ENCODE measurements at regions not wholly inside any gene's neighbourhood (a gene's known extent, or its start where the extent isn't known, plus 50 kb on each side); places are given as distances from the start of the nearest gene placed in this dataset.

GRCh38 chr4:149952716-149953115 is 125.5 kb upstream of the DCLK2 start:
- Histone ChIP-seq H3F3A (ENCODE audit: insufficient read depth, low read depth) (no peaks in the 10 kb centered on the region), H3K4me3 (no peak overlapping the region), H3K36me3 (ENCODE audit: low read depth) (no peaks in the 10 kb centered on the region), H3K79me2 (ENCODE audit: low read depth) (no peaks in the 10 kb centered on the region), H3K9me2 (ENCODE audit: insufficient read depth) (no peaks in the 10 kb centered on the region; the same call in 1 of the 2 replicates), H2AFZ (no peak overlapping the region), H3K4me1 (replicated peaks; ENCODE audit: insufficient read depth) (no peaks in the 10 kb centered on the region), H3K9me3 (ENCODE audit: insufficient read depth, low read depth) (no peaks in the 10 kb centered on the region), H3K27me3 (ENCODE audit: insufficient read depth, low read depth) (no peaks in the 10 kb centered on the region), H4K20me1 (ENCODE audit: insufficient read depth) (no peaks in the 10 kb centered on the region), H3K4me2 (no peak overlapping the region), H3K27ac (no peak overlapping the region)
- CTCF ChIA-PET, result no interaction called here
- POLR2A ChIA-PET (ENCODE audit: unreplicated experiment), result no interaction called here
- no TSS peak for BruUV-seq (replicated peaks)
- TF ChIP-seq CTCF (conservative IDR thresholded peaks at IDR 0.05) (no peak), EZH2 (IDR thresholded peaks at IDR 0.05; ENCODE audit: low read depth) (no peak)
- DNase-seq, result no peak
- intact Hi-C loops (cut with micrococcal nuclease; ENCODE audit: unreplicated experiment), result no loop called here

- BruUV-seq (replicated peaks), result no TSS peak
- H3K79me2 ChIP-seq (ENCODE audit: low read depth), result no peaks in the 10 kb centered on the region
- H3K36me3 ChIP-seq (ENCODE audit: low read depth), result no peaks in the 10 kb centered on the region
- no peaks in the 10 kb centered on the region for H3K4me1 ChIP-seq (replicated peaks; ENCODE audit: insufficient read depth)
- H3K4me3 ChIP-seq, result no peak overlapping the region
- no peak overlapping the region for H3K27ac ChIP-seq
- TF ChIP-seq EZH2 (IDR thresholded peaks at IDR 0.05; ENCODE audit: low read depth), result no peak
- no peak for TF ChIP-seq CTCF (conservative IDR thresholded peaks at IDR 0.05)
- H3K9me3 ChIP-seq (ENCODE audit: insufficient read depth, low read depth), result no peaks in the 10 kb centered on the region
- H4K20me1 ChIP-seq (ENCODE audit: insufficient read depth), result no peaks in the 10 kb centered on the region
- intact Hi-C loops (cut with micrococcal nuclease; ENCODE audit: unreplicated experiment), result no loop called here
- H3K9me2 ChIP-seq (ENCODE audit: insufficient read depth), result no peaks in the 10 kb centered on the region; the same call in 1 of the 2 replicates
- POLR2A ChIA-PET (ENCODE audit: unreplicated experiment), result no interaction called here
- no peak overlapping the region for H3K4me2 ChIP-seq
- CTCF ChIA-PET, result no interaction called here
- no peak for DNase-seq
- H3F3A ChIP-seq (ENCODE audit: insufficient read depth, low read depth), result no peaks in the 10 kb centered on the region
- no peak overlapping the region for H2AFZ ChIP-seq
- no peaks in the 10 kb centered on the region for H3K27me3 ChIP-seq (ENCODE audit: insufficient read depth, low read depth)
These were observed 122.4 kb upstream of the DCLK2 start for GRCh38 chr4:149955780-149956390.

- CTCF ChIA-PET, result no interaction called here
These were observed 121.6 kb upstream of the DCLK2 start for GRCh38 chr4:149956678-149957077.

More at GRCh38 chr4:149956678-149957077, 121.6 kb upstream of the DCLK2 start:
- H3K9me2 ChIP-seq (ENCODE audit: insufficient read depth), result no peaks in the 10 kb centered on the region; the same call in 1 of the 2 replicates
- BruUV-seq (replicated peaks), result no TSS peak
- DNase-seq, result no peak
- H3K4me3 ChIP-seq, result no peak overlapping the region
- POLR2A ChIA-PET (ENCODE audit: unreplicated experiment), result no interaction called here
- no peak for TF ChIP-seq CTCF (conservative IDR thresholded peaks at IDR 0.05)
- TF ChIP-seq EZH2 (IDR thresholded peaks at IDR 0.05; ENCODE audit: low read depth), result no peak
- no peaks in the 10 kb centered on the region for H3F3A ChIP-seq (ENCODE audit: insufficient read depth, low read depth)
- H3K9me3 ChIP-seq (ENCODE audit: insufficient read depth, low read depth), result no peaks in the 10 kb centered on the region
- H3K27ac ChIP-seq, result no peak overlapping the region
- H3K27me3 ChIP-seq (ENCODE audit: insufficient read depth, low read depth), result no peaks in the 10 kb centered on the region
- H3K4me1 ChIP-seq (replicated peaks; ENCODE audit: insufficient read depth), result no peaks in the 10 kb centered on the region
- H3K36me3 ChIP-seq (ENCODE audit: low read depth), result no peaks in the 10 kb centered on the region
- no peak overlapping the region for H2AFZ ChIP-seq
- no peaks in the 10 kb centered on the region for H3K79me2 ChIP-seq (ENCODE audit: low read depth)
- no peaks in the 10 kb centered on the region for H4K20me1 ChIP-seq (ENCODE audit: insufficient read depth)
- intact Hi-C loops (cut with micrococcal nuclease; ENCODE audit: unreplicated experiment), result no loop called here
- H3K4me2 ChIP-seq, result no peak overlapping the region
